ENCODE measurements at regions not wholly inside any gene's neighbourhood (a gene's known extent, or its start where the extent isn't known, plus 50 kb on each side); places are given as distances from the start of the nearest gene placed in this dataset.

- TF ChIP-seq CTCF (IDR thresholded peaks at IDR 0.05) (no peak), POLR2A (IDR thresholded peaks at IDR 0.05) (no peak)
These were observed 172.2 kb upstream of the HEY2 start for GRCh38 chr6:125577124-125577662.
